ENCODE measurements at regions not wholly inside any gene's neighbourhood (a gene's known extent, or its start where the extent isn't known, plus 50 kb on each side); places are given as distances from the start of the nearest gene placed in this dataset.
"Not testable (repeated sequence)": the region's sequence is repeated elsewhere in the genome, so short reads cannot be mapped to it uniquely, and the experiment has no call there.

DNA sequence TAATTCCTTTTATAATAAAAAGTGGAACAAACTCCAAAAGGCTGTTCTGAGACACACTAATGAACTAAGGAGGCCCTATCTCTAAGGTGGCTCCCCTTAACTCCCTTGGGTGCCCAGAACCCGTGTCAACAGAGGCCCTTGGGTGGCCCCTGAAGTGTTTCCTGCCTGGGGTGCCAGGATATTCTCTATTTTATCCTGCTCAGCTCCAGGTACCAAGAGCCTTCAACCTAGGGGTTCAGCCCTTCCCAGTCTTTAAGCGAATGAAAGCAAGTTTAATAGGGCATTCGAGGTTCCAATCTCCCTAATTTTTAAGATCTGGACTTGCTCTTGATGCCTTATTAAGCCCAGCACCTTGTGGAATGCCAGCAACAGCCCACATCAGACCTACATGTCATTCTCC, 64.4 kb upstream of the MYO3A start:
- no peak for DNase-seq

- not testable (repeated sequence) for DNase-seq
These were observed 59.6 kb upstream of the MYO3A start for GRCh38 chr10:25874402-25874801.

DNA sequence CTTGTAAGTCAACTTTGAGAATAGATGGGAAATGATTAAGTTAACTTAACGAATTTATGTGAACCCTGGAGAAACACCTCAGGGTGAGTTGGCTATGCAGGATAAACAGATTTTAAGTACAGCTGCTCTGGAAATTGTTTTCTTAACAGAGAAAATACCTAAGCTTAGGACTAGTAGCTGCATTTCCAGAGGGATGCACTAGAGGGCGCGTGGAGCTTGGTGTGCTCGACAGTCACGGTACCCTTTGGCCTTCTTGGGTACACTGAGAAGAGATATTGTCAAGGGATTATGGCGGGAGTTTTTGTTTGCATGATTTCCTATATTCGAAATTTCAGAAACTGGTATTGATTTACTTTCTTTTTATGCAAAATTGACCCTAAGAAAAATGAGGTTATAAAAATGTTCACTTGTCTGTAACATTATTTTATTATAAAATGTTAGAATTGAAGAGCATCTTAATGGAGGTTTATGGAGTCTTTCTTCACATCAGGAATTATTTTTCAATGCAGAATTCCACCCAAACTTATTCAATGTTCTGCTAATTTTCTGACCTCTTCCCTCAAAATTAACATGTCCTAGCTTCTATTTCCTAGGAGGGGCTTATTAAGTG, 58.4 kb upstream of the MYO3A start:
- peak; percentile 56 for DNase-seq

DNA sequence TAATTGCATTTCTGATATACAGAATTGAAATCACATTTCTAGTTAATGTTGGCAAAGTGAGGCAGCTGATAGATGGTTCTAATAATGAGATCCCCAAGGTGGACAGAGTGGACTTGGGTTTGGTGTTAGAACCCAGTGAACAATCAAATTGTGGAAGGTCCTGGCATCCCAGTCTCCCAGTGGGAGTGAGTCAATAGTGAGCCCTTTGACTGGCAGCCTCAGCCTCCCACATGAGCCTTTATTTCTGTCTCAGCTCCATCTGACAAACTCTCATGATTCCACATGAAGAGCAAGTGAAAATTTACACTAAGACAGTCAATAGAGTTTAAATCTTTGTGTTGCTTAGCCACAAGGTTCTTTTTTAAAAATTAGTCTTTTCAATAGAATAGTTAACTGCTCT, 56.7 kb upstream of the MYO3A start:
- DNase-seq: no peak

Measured in NCI-H2107 (cell line).